ENCODE measurements at regions not wholly inside any gene's neighbourhood (a gene's known extent, or its start where the extent isn't known, plus 50 kb on each side); places are given as distances from the start of the nearest gene placed in this dataset.

- TF ChIP-seq POLR2A (IDR thresholded peaks at IDR 0.05) (no peak), CTCF (IDR thresholded peaks at IDR 0.05) (no peak)
- DNase-seq = no peak
- H3K4me3 ChIP-seq = no peak overlapping the region
- no peaks in the 10 kb centered on the region for H3K36me3 ChIP-seq
- H3K9me3 ChIP-seq = no peaks in the 10 kb centered on the region
- no peaks in the 10 kb centered on the region for H3K27me3 ChIP-seq
- no peaks in the 10 kb centered on the region for H3K4me1 ChIP-seq
- no peak overlapping the region for H3K27ac ChIP-seq
Observed at GRCh38 chr5:72656756-72657513, 149.7 kb upstream of the ZNF366 start.

DNA sequence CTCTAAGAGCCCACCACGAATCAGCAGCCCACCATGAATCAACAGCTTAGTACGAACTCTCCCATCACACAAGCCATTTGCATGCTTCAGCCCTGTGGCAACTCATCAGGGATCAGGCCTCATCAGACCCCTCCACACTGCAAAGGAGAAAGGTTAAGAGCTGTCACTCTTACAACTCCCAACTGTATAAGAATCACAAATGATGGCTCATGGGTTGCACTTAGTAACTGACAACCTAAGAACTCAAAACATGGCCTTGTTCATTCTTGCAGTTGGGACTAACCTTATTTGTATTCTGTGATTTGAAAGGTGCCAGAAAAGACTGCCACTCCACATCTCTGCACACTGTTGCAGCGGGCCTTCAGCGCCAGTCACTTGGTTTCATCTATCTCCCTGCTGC lies 149.1 kb upstream of the ZNF366 start:
- Histone ChIP-seq H3K9me3 (no peaks in the 10 kb centered on the region), H3K4me3 (no peak overlapping the region), H3K36me3 (no peaks in the 10 kb centered on the region), H3K4me1 (no peaks in the 10 kb centered on the region), H3K27me3 (no peaks in the 10 kb centered on the region), H3K27ac (no peak overlapping the region)
- DNase-seq = no peak
- TF ChIP-seq POLR2A (IDR thresholded peaks at IDR 0.05) (no peak), CTCF (IDR thresholded peaks at IDR 0.05) (no peak)

DNA sequence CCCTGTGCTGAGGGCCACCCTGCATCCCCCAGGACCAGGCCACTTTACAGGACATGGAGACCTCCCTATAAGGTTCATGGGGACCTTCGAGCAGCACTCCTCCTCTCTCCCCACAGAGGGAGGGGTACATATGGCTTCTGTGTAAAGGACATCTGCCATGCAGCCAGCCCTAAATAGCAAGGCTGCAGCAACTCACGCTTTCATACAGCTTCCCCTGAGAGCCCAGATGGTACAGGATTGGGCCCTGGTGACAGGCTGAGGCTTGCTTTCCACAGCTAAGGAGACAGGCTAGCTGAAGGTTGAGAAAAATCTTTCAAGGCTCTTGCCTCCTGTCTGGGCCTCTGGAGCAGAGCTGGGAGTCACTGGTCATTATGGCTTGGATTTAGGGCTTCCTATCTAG lies 147.0 kb upstream of the ZNF366 start:
- H3K27ac ChIP-seq = no peak overlapping the region

GRCh38 chr5:72653586-72653985 lies 146.4 kb upstream of the ZNF366 start:
- no peak overlapping the region for H3K4me3 ChIP-seq
- DNase-seq = no peak
- no peaks in the 10 kb centered on the region for H3K9me3 ChIP-seq
- TF ChIP-seq CTCF (IDR thresholded peaks at IDR 0.05) (no peak), POLR2A (IDR thresholded peaks at IDR 0.05) (no peak)
- H3K27ac ChIP-seq = no peak overlapping the region
- H3K36me3 ChIP-seq = no peaks in the 10 kb centered on the region
- no peaks in the 10 kb centered on the region for H3K4me1 ChIP-seq
- H3K27me3 ChIP-seq = no peaks in the 10 kb centered on the region

More for the DNA sequence above, 147.0 kb upstream of the ZNF366 start:
- Histone ChIP-seq H3K9me3 (no peaks in the 10 kb centered on the region), H3K4me3 (no peak overlapping the region), H3K4me1 (no peaks in the 10 kb centered on the region), H3K36me3 (no peaks in the 10 kb centered on the region), H3K27me3 (no peaks in the 10 kb centered on the region)
- TF ChIP-seq CTCF (IDR thresholded peaks at IDR 0.05) = no peak
- no peak for TF ChIP-seq POLR2A (IDR thresholded peaks at IDR 0.05)
- no peak for DNase-seq

DNA sequence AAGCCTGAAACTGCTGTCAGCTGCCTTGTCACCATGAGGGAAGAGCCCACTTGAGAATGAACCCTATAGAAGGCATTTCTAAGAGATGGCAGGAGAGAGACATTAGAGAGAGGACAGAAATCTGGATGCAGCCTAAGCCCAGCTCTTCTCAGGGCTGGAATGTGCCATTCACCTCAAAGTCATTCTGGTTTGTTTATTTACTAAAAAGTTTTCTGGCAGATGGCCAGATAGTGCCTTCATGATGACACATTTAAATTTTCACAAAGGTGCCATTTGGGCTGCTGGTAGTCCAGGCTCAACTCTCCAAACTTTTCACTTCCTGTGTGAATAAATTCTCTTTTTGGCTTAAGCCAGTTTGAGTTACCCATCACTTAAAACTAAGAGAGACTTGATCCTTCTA lies 144.6 kb upstream of the ZNF366 start:
- H3K27ac ChIP-seq = no peak overlapping the region
- DNase-seq = no peak

More for the DNA sequence above, 144.6 kb upstream of the ZNF366 start:
- H3K4me3 ChIP-seq = no peak overlapping the region
- H3K9me3 ChIP-seq = no peaks in the 10 kb centered on the region
- TF ChIP-seq CTCF (IDR thresholded peaks at IDR 0.05) (no peak), POLR2A (IDR thresholded peaks at IDR 0.05) (no peak)
- H3K27me3 ChIP-seq = no peaks in the 10 kb centered on the region
- no peaks in the 10 kb centered on the region for H3K4me1 ChIP-seq
- H3K36me3 ChIP-seq = no peaks in the 10 kb centered on the region

Measured in Peyer's patch (tissue), 4 donors.